Astrocyte (in vitro differentiated cells and primary cell): ENCODE measurements at regions not wholly inside any gene's neighbourhood (a gene's known extent, or its start where the extent isn't known, plus 50 kb on each side); places are given as distances from the start of the nearest gene placed in this dataset.

Source experiments
- DNase-seq: peaks from one replicate; pipeline ENCODE4 v3.0.0-alpha.2; 2010; ENCODE audit warnings: low read depth
- FAIRE-seq: peaks from 2 replicates; lab custom pipeline; 2011; peaks lifted over from hg19 to GRCh38; lab: Jason Lieb, UNC
- H2AFZ ChIP-seq: 2 replicates; pipeline ENCODE4 v1.6.0; 2012; ENCODE audit warnings: low read depth, low read length, inconsistent platforms
- H3K27ac ChIP-seq: 2 replicates; pipeline ENCODE4 v1.5.1; 2011; ENCODE audit warnings: low read depth, low read length, inconsistent platforms
- H3K27me3 ChIP-seq: 2 replicates; pipeline ENCODE4 v1.6.0; 2011; ENCODE audit warnings: low read length, inconsistent platforms; ENCODE audit not compliant: insufficient read depth
- H3K36me3 ChIP-seq: 2 replicates; pipeline ENCODE4 v1.5.1; 2011; ENCODE audit warnings: low read length, inconsistent platforms; ENCODE audit not compliant: insufficient read depth
- H3K4me1 ChIP-seq: 2 replicates; pipeline ENCODE4 v1.5.1; 2011; ENCODE audit warnings: low read length, inconsistent platforms; ENCODE audit not compliant: insufficient read depth
- H3K4me2 ChIP-seq: 2 replicates; pipeline ENCODE4 v1.6.0; 2012; ENCODE audit warnings: low read length, inconsistent platforms
- H3K4me3 ChIP-seq: 2 replicates; pipeline ENCODE4 v1.5.1; 2011; ENCODE audit warnings: low read depth, mild to moderate bottlenecking, low read length, inconsistent platforms; ENCODE audit not compliant: insufficient read depth
- H3K79me2 ChIP-seq: 2 replicates; pipeline ENCODE4 v1.6.0; 2012; ENCODE audit warnings: mild to moderate bottlenecking, low read length, inconsistent platforms; ENCODE audit not compliant: insufficient read depth
- H3K9ac ChIP-seq: 2 replicates; pipeline ENCODE4 v1.6.0; 2012; ENCODE audit warnings: mild to moderate bottlenecking, low read length, inconsistent platforms
- H3K9me3 ChIP-seq: 2 replicates; pipeline ENCODE4 v1.5.1; 2012; ENCODE audit warnings: low read depth, mild to moderate bottlenecking, low read length, inconsistent platforms; ENCODE audit not compliant: insufficient read depth
- H4K20me1 ChIP-seq: 2 replicates; pipeline ENCODE4 v1.6.0; 2012; ENCODE audit warnings: low read length, inconsistent platforms; ENCODE audit not compliant: insufficient read depth
- H3K27ac Mint-ChIP-seq: one replicate; pipeline ENCODE4 v1.8.0; 2021; ENCODE audit warnings: mild to moderate bottlenecking, mixed read lengths; ENCODE audit not compliant: unreplicated experiment
- H3K27me3 Mint-ChIP-seq: one replicate; pipeline ENCODE4 v1.8.0; 2021; ENCODE audit warnings: low read depth, mixed read lengths; ENCODE audit not compliant: unreplicated experiment
- H3K36me3 Mint-ChIP-seq: one replicate; pipeline ENCODE4 v1.8.0; 2021; ENCODE audit warnings: low read depth, mixed read lengths; ENCODE audit not compliant: unreplicated experiment
- H3K4me1 Mint-ChIP-seq: one replicate; pipeline ENCODE4 v1.8.0; 2021; ENCODE audit warnings: low read depth, mixed read lengths; ENCODE audit not compliant: unreplicated experiment
- H3K4me3 Mint-ChIP-seq: one replicate; pipeline ENCODE4 v1.8.0; 2021; ENCODE audit warnings: mild to moderate bottlenecking, moderate library complexity, mixed read lengths; ENCODE audit not compliant: unreplicated experiment
- H3K9me3 Mint-ChIP-seq: one replicate; pipeline ENCODE4 v1.8.0; 2021; ENCODE audit warnings: mild to moderate bottlenecking, mixed read lengths; ENCODE audit not compliant: unreplicated experiment
- EZH2 ChIP-seq: IDR thresholded peaks from 2 replicates; pipeline ENCODE4 v1.6.1; 2012; ENCODE audit warnings: mild to moderate bottlenecking, low read length, inconsistent platforms; ENCODE audit not compliant: insufficient read depth
- TF ChIP-seq, protein P1 (sequence below): IDR thresholded peaks from 2 replicates; pipeline ENCODE4 v1.5.1; 2011; ENCODE audit warnings: low read depth, mild to moderate bottlenecking, inconsistent platforms, low read length, moderate library complexity; ENCODE audit not compliant: insufficient read depth

DNA sequence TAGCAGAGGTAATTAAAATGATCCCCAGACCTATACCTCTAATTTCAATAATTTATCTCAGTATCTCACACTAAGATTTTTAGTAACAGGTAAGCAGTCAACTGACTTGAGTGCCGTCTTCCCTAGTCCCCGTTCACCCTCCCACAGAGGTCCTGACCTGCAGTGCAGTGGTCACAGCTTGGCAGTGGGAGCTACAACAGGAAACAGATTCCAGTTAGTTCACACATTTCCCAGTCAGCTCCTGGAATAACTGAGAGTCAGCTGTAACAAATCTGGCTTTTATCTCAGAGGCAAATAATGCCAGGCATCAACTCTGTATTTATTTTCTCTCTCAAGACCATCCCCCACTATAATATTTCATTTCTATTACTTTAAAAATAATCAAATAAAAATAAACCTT is 308.2 kb downstream of the ATP23 start:
- Histone ChIP-seq H3K9me3 (no peaks in the 10 kb centered on the region), H3K9ac (no peak overlapping the region), H3K79me2 (no peaks in the 10 kb centered on the region), H3K27ac (no peak overlapping the region), H3K4me2 (no peak overlapping the region), H3K4me1 (no peaks in the 10 kb centered on the region), H4K20me1 (no peaks in the 10 kb centered on the region), H2AFZ (no peak overlapping the region), H3K36me3 (no peaks in the 10 kb centered on the region), H3K27me3 (no peaks in the 10 kb centered on the region), H3K4me3 (no peak overlapping the region)
- H3K36me3 Mint-ChIP-seq, result no peaks in the 10 kb centered on the region
- peaks cover 8% of the 10 kb centered on the region for H3K4me1 Mint-ChIP-seq
- TF ChIP-seq, protein P1, sequence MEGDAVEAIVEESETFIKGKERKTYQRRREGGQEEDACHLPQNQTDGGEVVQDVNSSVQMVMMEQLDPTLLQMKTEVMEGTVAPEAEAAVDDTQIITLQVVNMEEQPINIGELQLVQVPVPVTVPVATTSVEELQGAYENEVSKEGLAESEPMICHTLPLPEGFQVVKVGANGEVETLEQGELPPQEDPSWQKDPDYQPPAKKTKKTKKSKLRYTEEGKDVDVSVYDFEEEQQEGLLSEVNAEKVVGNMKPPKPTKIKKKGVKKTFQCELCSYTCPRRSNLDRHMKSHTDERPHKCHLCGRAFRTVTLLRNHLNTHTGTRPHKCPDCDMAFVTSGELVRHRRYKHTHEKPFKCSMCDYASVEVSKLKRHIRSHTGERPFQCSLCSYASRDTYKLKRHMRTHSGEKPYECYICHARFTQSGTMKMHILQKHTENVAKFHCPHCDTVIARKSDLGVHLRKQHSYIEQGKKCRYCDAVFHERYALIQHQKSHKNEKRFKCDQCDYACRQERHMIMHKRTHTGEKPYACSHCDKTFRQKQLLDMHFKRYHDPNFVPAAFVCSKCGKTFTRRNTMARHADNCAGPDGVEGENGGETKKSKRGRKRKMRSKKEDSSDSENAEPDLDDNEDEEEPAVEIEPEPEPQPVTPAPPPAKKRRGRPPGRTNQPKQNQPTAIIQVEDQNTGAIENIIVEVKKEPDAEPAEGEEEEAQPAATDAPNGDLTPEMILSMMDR, result no peak
- TF ChIP-seq EZH2, result no peak
- no peak overlapping the region for H3K27ac Mint-ChIP-seq
- FAIRE-seq (no peak), DNase-seq (peak; percentile 19)
- H3K4me3 Mint-ChIP-seq, result no peak overlapping the region
- no peaks in the 10 kb centered on the region for H3K9me3 Mint-ChIP-seq
- H3K27me3 Mint-ChIP-seq, result no peaks in the 10 kb centered on the region

GRCh38 chr12:58250077-58250476 is 308.7 kb downstream of the ATP23 start:
- H3K9me3 Mint-ChIP-seq, result no peaks in the 10 kb centered on the region
- Histone ChIP-seq H3K4me1 (no peaks in the 10 kb centered on the region), H2AFZ (no peak overlapping the region), H3K9ac (no peak overlapping the region), H3K27ac (no peak overlapping the region), H3K79me2 (no peaks in the 10 kb centered on the region), H3K27me3 (no peaks in the 10 kb centered on the region), H4K20me1 (no peaks in the 10 kb centered on the region), H3K4me3 (no peak overlapping the region), H3K4me2 (no peak overlapping the region), H3K9me3 (no peaks in the 10 kb centered on the region), H3K36me3 (no peaks in the 10 kb centered on the region)
- no peaks in the 10 kb centered on the region for H3K36me3 Mint-ChIP-seq
- FAIRE-seq (no peak), DNase-seq (no peak)
- H3K4me3 Mint-ChIP-seq, result no peak overlapping the region
- H3K4me1 Mint-ChIP-seq, result peaks cover 8% of the 10 kb centered on the region
- no peak overlapping the region for H3K27ac Mint-ChIP-seq
- TF ChIP-seq, protein P1, result no peak
- no peak for TF ChIP-seq EZH2
- H3K27me3 Mint-ChIP-seq, result no peaks in the 10 kb centered on the region

- no peaks in the 10 kb centered on the region for H3K9me3 ChIP-seq
- H3K79me2 ChIP-seq, result no peaks in the 10 kb centered on the region
- Mint-ChIP-seq H3K4me3 (no peak overlapping the region), H3K27me3 (no peaks in the 10 kb centered on the region), H3K9me3 (peaks cover 1% of the 10 kb centered on the region), H3K4me1 (peaks cover 8% of the 10 kb centered on the region), H3K36me3 (no peaks in the 10 kb centered on the region), H3K27ac (no peak overlapping the region)
- DNase-seq (no peak), FAIRE-seq (no peak)
- H4K20me1 ChIP-seq, result no peaks in the 10 kb centered on the region
- no peak overlapping the region for H3K4me3 ChIP-seq
- H3K9ac ChIP-seq, result no peak overlapping the region
- no peak overlapping the region for H2AFZ ChIP-seq
- no peaks in the 10 kb centered on the region for H3K36me3 ChIP-seq
- no peak overlapping the region for H3K27ac ChIP-seq
- H3K4me1 ChIP-seq, result no peaks in the 10 kb centered on the region
- TF ChIP-seq, protein P1, result no peak
- TF ChIP-seq EZH2, result no peak
- no peaks in the 10 kb centered on the region for H3K27me3 ChIP-seq
- no peak overlapping the region for H3K4me2 ChIP-seq
Measured at GRCh38 chr12:58252914-58253313, 311.5 kb downstream of the ATP23 start.
